ENCODE measurements at regions not wholly inside any gene's neighbourhood (a gene's known extent, or its start where the extent isn't known, plus 50 kb on each side); places are given as distances from the start of the nearest gene placed in this dataset.

GRCh38 chr12:126147321-126147720, 1082.1 kb downstream of the AACS start:
- no peak for DNase-seq

- DNase-seq = no peak
Measured at GRCh38 chr12:126156806-126157574, 1091.8 kb downstream of the AACS start.

DNA sequence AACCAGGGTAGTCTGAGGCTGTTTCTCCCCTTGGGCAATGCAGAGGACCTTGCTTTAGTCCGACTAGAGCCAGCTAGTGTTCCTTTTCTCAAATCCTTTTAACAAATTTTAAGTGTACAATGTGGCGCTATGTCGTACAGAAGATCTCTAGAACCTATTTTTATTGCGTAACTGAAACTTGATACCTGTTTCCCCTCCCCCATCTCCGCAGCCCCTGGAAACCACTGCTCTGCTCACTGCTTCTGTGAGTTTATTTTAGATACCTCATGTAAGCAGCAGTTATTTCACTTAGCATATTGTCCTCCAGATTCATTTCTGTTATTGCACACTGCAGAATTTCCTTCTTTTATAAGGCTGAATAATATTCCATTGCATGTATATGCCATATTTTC, 1092.3 kb downstream of the AACS start:
- DNase-seq = no peak

- no peak for DNase-seq
Measured at GRCh38 chr12:126159139-126159538, 1093.9 kb downstream of the AACS start.

GRCh38 chr12:126160912-126161311, 1095.7 kb downstream of the AACS start:
- DNase-seq = no peak

DNA sequence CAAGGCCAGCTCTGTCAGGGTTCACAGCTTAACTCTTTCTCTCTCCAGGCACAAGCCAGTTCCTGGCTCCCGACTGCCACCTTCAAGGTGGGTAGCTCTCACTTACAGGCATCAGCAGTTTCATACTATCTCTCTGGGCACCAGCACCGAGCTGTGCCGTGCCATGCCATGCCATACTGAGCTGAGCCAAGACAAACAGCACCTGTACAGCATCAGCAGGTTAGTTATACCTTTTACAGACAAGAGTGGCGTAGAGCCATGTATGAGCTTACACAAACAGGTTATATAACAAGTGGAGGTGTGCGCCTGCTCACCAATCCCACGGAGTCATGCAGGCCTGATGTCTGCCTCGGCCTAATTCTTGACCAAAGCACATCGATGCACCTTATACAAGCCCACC, 1098.7 kb downstream of the AACS start:
- no peak for DNase-seq

GRCh38 chr12:126171937-126172559, 1106.8 kb downstream of the AACS start:
- DNase-seq = no peak

GRCh38 chr12:126182619-126183236, 1117.5 kb downstream of the AACS start:
- DNase-seq = no peak

DNA sequence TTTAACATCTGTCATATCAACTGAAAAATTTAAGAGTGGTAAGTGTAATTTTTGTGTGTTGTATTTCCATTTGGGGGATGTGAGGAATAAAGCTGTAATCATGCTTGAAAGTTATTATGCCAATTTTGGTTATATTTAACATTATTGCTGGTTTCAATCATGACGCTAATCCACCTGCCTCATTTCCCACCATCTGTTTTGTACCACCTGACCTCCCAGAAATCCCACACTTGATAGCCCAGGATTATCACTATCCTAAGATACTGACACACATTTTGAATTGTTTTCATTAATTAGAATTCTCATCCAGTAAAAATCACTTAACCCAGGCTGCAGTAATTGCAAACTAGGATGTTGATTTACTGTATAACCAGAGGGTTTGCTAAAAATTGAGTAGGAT, 1119.8 kb downstream of the AACS start:
- DNase-seq = no peak

- DNase-seq = no peak
Measured at GRCh38 chr12:126189856-126190255, 1124.6 kb downstream of the AACS start.

DNA sequence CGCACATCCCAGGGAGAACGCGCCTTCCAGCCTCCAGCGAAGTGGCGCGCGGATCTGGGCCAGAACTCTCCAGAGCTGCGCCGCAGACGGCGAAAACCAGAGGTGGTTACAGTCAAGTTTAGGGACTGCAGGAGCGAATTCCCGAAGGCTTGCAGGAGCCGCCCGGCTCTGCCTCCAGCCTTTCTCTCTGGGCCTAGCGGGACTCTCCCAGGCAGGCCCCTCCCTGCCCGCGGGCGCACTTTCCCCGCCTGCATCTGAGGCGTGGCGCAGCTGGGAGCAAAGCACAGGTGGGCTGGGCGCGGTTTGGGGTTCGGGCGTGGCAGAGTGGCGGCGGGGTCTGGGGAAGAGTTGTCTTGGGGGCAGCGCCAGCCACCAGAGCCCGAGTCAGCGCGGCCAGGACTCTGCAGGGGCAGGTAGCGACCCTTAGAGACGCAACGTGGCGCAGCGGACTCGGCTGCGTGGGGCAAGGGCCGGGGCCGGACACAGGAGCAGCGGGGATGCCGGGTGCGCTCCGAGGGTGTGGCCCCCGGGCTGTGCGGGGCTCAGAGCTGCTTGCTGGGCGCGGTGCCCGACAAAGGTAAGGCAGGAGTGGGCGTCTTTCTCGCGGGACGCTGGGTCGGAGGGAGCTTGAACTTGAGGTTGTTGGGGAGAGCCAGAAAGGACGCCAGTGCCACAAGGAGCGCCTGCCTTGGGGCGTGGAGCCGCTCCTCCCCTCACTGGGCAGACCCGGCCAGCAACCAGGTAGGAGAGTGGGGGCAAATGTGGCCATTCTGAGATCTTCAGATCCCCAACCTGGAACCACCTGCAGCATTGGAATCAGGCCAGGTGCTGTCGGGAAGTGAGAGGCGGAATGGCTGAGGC, 1126.0 kb downstream of the AACS start:
- DNase-seq = no peak

DNA sequence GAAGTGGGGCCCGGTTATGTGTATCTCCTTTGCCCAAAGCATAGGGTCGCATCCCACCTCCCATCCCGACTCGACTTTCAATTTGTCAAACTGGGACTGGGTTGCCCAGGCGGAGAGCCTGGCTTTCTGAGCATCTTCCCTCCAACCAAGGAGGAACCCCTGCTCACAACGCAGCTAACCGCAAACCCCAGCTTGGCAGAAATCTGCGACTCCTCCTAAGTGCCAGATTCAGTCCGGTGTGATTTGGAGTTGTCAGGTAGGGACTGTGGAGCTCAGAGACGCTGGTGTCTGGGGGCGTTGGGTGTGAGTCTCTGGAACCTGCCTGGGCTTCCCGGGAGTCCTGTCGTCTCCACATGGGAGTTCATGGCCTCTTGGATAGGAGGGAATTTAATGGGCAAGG, 1126.7 kb downstream of the AACS start:
- no peak for DNase-seq

- no peak for DNase-seq
Measured at GRCh38 chr12:126193190-126193589, 1128.0 kb downstream of the AACS start.

GRCh38 chr12:126196263-126196662, 1131.0 kb downstream of the AACS start:
- no peak for DNase-seq

DNA sequence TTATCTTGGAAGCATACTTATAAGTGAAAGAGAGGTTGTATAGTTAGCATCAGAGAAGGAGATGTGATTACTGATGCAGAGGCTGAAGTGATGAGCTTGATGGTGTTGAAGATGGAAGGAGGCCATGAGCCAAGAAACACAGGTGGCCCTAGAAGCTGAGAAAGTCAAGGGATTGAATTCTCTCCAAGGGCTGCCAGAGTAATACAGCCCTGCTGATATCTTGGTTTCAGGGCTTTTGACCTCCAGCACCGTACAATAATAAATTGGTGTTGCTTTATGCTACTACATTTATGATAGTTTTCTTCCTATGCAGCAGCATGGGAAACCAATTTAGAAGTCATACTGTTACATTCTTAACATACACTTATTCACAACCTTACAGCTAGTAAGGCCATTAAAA, 1133.3 kb downstream of the AACS start:
- no peak for DNase-seq

DNA sequence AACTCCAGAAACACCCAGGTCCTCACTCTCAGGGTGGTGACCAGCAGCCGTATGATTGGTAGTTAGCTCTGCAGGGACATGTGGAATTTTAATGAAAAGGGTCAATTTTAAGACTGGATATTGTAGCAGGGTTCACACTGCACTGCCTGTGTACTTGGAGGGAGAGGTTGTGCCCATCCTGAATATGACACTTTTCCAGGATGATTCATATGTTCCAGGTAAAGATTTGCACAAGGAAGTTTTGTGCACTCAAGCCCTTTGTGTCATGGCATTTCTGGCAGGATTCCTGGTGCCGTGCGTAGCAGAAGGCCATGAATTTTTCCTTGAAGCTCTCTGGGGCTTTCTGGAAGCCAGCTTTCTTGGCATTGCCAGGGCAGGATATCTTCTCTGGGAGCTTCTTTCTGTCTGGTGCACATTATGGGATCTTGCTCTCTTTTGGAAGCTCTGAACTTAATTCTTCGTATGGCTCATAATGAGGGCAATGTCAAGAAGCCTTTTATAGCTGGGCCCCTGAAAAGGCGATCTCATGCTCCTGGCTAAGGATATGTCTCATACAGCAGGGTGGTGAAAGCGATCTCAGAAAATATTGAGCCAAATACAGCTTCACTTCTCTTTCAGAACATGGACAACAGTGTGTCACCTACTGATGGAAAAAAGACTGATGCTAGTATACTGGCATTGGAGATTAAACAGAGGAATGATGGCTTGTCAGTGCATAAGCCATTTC, 1133.9 kb downstream of the AACS start:
- DNase-seq = no peak

- no peak for DNase-seq
Measured at GRCh38 chr12:126201981-126202537, 1136.8 kb downstream of the AACS start.

DNA sequence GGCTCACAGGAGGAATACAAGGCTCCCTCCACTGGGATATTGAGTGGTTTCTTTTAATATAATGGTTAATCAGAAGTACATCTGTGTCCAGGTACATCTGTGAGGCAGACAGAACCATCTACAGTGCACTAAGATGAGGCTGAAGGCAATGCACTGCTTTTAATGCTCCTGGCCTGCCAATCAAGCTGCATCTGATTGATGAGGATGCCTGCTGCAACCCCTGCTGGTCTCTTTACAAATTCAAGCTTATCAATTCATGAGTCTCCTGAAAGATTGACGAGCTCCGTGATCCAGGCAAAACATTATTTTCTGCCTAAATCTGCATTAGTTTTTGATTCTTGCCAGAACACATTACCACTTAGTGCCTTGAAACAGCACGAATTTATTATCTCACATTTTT, 1139.1 kb downstream of the AACS start:
- DNase-seq = no peak

DNA sequence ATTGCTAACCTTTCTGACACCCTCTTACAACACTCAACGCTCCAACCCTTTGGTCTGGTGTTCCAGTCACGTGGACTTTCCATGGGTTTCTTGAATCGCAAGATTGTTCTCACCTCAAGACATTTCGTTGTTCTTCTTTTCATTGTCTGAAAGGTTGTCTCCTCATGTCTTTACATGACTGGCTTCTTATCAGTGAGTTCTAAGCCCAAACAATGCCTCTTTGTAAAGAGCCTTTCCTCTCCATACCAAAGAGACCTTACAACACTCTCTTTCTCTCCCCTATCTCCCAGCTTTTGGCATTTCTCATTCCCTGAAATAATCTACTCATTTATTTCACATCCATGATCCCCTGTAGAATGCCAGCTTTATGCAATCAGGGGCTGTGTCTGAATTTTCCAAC, 1144.8 kb downstream of the AACS start:
- DNase-seq = no peak

DNA sequence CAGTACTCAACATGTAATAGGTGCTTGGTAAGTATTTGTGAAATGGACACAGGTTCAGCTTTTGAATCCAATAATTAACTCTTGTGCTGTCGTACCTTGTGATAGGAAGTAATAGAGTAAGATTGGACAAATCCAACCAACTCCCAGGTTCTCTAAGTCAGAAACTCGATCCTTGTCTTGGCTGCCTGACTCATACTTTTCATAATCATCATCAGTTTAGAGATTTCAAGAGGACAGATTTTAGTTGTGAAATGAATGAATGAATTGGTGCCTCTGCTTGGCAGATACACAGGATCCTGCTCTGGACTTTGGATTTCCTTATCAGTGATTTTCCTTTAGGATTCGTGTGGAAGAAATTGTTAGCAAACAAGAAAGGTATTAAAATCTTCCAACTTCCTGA, 1145.2 kb downstream of the AACS start:
- DNase-seq = no peak

GRCh38 chr12:126212824-126213223, 1147.6 kb downstream of the AACS start:
- no peak for DNase-seq

- no peak for DNase-seq
Measured at GRCh38 chr12:126218697-126219096, 1153.5 kb downstream of the AACS start.

Measured in amniotic stem cell (primary cell).